ENCODE measurements at regions not wholly inside any gene's neighbourhood (a gene's known extent, or its start where the extent isn't known, plus 50 kb on each side); places are given as distances from the start of the nearest gene placed in this dataset.

- TF ChIP-seq CTCF (IDR thresholded peaks at IDR 0.05; ENCODE audit: low read depth, low read length) (no peak), POLR2A (IDR thresholded peaks at IDR 0.05; ENCODE audit: extremely low read depth, insufficient read length) (no peak), MAX (IDR thresholded peaks at IDR 0.05; ENCODE audit: low read depth, low read length) (no peak)
Observed at GRCh38 chr10:35906155-35906554, 264.1 kb upstream of the FZD8 start.
